ENCODE measurements at regions not wholly inside any gene's neighbourhood (a gene's known extent, or its start where the extent isn't known, plus 50 kb on each side); places are given as distances from the start of the nearest gene placed in this dataset.

DNA sequence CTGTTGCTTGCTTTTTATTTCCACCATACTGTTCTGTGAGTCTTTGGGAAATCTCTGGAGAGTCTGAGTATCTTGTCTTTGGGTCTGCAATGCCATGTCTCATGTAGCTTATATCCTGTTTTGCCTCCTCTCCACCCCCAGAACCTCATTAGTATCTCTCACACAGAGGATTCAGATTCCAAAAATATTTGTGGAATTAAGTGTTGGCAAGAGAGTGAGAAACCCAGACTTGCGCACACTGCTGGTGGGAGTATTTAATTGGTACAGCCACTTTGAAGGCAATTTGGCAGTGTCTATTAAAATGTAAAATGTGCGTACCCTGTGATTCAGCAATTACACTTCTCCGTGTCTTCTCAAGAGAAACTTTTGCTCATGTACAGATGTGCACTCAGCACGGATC, 68.6 kb downstream of the ZNF621 start:
- no peak for DNase-seq (ENCODE audit: low read depth in 2 of 2)

DNA sequence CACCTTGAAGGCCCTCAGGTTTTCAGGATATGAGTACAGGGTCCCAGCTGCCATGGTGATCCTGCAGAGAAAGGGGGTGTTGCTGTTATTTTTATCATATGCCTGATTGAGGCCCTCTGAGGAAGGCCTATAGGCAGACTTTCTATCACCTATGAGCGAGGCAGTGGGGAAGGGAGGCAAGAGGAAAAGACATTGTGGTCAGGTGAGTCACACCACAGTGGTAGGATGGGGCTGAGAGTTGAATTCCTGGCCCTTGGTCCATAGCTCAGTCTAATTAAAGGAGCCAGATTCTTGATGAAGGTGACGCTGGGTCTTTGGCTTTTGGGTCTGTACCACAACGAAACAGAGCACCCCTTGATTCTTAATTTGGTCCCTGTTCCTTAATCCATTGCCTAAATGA, 72.7 kb downstream of the ZNF621 start:
- DNase-seq (ENCODE audit: low read depth in 2 of 2): no peak

DNA sequence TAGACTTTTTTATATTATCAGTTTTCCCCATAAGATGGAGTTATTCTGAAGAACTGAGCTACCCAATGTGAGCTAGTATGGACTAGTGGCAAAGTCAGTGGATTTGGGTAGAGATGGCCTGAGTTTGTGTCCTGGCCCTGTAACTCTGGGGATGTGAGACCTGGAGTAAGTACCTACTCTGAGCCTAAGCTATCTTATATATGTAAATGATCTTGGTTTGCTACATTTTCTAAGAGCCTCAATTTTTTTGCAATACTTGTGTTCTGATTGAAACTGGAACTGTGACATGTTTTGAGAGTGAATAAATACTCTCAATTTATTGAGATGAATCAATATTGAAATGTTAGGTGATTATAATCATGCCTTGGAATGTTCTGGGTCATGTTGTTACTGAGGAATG, 73.6 kb downstream of the ZNF621 start:
- DNase-seq (ENCODE audit: low read depth in 2 of 2): no peak

DNA sequence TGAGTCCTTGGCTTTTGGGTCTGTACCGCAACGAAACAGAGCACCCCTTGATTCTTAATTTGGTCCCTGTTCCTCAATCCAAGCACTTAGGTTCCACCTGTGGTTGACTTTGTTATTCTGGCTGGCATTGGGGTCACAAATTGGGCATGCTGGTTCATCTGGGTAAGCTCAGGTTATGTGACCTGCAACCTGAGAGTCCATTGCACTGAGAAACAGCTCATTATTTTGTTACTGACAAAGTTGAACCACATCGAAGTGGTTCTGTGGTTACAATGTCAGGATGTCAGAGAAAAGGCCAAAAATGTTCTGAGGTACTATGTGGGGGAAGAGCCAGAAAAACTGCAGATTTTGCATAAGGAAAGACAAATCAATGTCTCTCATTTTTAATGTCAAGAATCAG, 74.2 kb downstream of the ZNF621 start:
- DNase-seq (ENCODE audit: low read depth in 2 of 2): no peak

DNA sequence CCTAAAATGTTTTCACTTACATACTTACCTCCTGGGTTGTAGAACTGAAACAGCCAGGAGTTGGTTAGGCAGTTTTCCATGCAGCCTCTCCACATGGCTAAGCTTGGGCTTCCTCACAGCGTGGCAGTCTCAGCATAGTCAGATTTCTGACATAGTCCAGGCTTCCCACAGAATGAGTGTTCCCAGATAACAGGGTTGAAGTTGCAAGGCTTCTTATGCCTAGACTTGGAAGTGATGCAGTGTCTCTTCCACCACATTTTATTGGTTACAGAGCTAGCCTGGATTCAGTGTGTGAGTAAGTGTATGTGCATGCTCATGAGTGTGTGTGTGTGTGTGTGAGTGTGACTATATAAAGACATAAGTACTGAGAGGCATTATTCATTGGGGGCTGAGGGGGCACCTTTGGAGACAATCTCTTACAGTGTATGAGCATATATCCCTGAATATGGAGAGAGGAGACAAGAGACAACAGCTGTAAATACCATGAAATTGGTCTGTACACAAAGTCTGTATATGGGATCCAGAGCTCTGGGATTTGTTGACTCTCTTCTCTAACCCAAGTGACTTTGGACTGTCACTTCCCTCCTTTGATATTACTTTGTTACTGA, 78.1 kb downstream of the ZNF621 start:
- DNase-seq (ENCODE audit: low read depth in 2 of 2): no peak

DNA sequence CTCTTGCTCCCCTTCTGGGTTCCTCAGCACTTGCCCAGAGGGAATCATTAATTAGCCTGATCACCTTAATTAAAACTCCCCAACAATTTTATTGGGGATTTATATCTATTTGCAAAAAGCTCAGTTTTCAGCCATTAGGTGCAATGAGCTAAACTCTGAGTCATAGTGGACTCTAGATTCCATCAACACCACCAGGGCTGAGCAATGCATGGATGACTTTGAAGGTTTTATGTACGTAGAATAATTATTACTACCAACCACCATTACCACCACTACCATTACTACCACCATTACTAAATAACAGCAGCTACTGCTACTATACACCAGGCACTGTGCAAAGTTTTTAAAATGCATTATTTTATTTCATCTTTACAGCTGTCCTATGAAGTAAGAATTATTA, 81.2 kb downstream of the ZNF621 start:
- no peak for DNase-seq (ENCODE audit: low read depth in 2 of 2)

DNA sequence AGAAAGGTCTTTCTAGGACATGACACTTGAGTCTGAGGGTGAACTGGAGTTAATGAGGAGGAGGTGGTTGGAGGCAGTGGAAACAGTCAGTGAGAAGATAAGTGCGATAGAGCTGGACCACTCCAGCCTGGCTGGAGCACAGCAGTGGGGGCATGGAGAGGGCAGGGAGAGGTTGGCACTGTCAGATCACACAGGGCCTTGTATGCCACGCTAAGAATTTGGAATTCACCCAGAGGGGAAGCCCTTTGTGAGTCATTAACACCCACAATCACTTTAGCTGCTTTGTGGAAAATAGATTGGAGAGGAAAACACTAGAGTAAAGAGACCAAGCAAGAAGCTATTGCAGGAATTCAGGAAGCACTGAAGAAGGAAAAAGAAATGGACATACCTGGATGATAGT, 83.3 kb downstream of the ZNF621 start:
- DNase-seq (ENCODE audit: low read depth in 2 of 2): no peak

DNA sequence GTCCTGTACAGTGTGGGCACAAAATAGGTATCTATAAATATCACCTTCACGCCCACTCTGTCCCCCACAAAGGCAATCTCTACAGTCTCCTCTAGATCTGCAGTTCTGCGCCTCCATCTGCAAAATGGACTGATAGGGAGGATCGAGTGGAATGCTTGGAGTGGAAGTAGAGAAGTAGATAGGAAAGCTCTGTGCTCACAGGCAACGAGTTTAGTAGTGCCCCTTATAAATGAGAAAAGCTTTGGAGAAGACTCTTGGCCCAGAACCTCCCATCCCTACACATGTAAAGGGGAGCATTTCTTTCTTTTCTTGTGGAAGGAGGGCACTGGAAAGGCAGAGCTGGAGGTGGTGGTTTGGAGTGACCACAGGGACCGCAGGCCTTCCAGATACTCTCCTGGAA, 88.5 kb downstream of the ZNF621 start:
- no peak for DNase-seq (ENCODE audit: low read depth in 2 of 2)

DNA sequence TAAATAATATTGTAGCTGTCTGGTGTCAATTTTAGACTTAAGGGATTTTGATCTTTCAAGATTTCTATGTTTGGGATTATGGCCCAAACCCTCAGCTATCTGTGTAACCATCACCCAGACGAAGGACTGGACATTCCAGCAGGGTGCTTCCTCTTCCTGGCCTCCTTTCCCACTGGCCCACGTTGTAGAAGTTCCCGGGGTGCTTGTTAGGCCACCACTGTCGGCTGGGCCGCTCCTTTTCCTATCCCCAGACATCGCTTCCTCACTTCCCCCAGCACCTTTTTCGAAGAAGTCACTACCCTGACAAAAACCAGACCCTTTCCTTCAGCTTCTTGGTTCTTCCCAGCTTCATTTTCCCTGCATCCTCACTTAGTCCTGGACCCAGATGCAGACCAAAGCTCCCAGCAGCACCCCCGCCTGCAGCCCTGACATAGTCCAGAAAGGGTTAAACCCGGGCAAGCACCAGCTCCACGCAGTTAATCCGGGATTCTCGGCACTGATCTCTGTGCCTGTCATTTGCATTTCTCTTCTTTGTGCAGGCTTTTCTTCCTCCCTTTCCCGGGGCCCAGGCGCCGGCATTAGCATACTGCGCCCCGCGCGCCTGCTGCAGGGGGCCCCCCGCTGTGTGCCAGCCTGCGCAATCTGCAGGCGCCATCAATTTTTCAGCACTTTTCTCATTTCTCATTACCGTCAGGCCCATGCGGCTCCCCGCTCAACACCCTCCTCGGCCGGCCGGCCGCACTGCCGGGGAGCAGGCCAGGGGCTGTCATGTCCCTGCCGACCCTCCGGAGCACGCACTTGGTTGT, 90.6 kb downstream of the ZNF621 start:
- no peak for DNase-seq (ENCODE audit: low read depth in 2 of 2)

DNA sequence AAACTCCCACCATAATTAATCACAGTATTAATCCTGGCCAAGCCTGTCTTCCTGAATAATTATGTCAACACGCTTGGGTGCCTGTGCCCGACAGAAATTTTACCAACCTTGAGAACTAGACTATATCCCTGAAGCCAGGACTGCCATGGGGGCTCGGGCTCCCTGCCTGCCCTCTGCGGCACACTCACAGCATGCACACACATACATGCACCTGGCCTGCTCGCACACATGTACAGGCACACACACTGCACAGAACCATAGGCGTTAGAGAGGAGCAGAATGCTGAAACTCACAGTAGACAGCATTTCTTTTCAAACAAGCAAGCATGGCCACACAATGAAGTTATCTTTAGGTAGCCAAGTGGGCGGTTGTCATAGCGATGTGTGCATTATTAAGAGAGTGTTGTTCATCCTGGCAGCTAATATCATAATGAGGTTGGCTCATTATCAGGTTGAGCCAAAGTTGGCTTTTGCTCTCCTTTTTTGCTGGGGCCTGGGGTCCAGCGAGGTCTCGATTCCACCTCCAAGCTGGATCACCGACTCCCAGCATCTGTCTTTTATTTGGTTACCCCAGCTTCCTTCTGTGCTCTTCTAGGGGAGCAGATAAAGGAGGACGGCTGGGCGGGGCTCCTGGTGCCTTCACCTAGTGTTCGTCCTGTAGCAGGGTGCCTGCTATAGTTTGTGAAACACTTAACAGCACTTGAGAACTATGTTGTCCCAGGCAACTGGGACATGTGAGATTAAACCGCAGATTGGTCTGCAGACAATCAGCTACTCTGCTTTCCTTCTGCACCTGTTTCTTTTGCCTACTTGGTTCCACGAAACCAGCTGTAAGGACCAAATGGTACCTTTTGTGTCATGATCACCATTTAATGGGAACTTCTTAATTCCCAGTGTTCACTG, 91.4 kb downstream of the ZNF621 start:
- DNase-seq (ENCODE audit: low read depth in 2 of 2): no peak

DNA sequence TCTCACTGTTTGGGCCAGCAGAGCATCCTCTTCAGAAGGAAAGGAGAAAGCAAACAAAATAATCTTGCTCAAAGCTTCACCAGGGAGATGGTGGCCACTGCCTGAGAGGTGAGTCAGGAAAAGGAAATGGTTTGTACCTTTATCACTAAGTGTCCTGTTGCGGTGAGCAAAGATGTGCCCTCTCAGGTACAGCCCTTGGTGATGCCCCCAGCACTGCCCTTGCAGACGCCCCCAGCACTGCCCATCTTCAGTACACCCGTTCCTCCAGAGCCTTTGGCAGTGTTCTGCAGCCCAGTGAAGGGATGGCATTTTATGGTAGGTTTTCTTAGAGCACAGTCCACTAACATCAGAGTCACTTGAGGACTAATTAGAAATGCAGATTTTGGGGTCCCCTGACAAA, 92.3 kb downstream of the ZNF621 start:
- no peak for DNase-seq (ENCODE audit: low read depth in 2 of 2)

DNA sequence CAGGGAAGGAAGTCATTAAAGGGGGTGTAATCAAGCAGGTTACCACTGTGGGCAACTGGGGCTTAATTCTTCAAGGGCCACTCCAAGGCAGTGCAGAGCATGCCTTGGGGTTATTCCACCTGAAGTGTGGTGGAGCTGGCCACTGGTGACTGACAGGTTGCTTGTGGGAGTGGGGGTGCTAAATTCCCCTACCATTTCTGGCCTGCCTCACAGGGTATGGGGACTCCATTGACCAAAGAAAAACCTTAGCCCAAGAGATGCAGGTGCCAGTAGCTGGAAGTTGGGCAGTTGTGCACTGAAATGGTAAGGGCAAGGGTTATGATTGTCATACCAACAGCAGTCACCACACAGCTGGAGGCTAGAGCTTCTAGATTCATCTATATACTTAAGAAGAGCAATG, 93.4 kb downstream of the ZNF621 start:
- no peak for DNase-seq (ENCODE audit: low read depth in 2 of 2)

DNA sequence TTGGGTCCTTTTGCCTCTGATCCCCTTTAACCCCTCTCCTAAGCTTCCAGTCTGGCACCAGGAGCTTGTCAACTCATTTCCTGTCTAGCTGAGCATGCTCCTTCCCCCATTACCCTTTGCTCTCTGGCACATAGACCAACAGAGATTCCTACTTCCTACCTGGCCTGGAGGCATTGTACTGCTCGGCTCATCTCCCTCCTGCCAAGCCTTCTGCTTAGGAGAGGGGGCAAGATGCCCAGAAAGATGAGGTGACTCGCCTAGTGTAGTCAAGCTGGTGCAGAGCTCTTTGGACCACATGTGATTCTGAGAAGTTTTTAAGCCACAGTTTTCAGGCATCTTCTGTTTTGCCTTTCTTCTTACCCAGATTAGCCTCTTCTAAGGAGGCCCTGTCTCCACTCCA, 95.4 kb downstream of the ZNF621 start:
- DNase-seq (ENCODE audit: low read depth in 2 of 2): no peak

DNA sequence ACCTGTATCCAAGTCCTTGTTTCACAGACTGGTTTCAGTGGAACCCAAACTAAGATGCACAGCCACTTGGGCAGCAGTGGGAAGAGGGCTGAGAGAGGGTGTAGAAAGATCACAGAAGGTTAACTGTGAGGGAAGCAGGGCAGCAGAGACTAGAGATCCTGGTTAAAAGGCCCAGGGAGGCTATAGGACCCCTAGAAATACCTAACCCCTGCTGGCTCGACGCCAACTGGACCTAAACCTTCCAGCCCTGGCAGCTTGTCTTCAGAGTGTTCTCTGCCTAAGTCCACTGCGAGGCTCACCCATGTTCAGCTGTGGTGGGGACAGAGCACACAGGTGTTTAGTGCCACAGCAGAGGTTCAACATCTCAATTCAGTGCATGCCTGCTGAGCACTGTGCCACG, 96.5 kb downstream of the ZNF621 start:
- DNase-seq (ENCODE audit: low read depth in 2 of 2): no peak

DNA sequence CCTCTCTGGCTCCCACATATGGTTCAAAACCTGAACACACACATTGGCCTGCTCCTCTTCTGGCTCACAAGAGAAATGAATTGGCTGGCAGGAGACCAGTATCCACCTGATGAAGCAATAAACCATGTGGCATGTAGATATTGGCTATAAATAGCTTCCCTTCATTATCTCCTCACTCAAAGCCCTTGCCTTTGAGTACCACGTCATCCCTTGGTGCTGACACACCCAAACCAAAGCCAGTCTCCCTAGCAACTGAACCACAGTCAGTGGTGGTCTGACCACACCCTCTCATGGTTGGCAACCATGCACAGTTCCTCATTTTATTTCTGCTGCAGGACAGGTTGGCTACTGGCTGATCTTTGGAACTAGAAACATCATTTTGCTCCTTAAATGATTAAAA, 98.8 kb downstream of the ZNF621 start:
- DNase-seq (ENCODE audit: low read depth in 2 of 2): no peak

DNA sequence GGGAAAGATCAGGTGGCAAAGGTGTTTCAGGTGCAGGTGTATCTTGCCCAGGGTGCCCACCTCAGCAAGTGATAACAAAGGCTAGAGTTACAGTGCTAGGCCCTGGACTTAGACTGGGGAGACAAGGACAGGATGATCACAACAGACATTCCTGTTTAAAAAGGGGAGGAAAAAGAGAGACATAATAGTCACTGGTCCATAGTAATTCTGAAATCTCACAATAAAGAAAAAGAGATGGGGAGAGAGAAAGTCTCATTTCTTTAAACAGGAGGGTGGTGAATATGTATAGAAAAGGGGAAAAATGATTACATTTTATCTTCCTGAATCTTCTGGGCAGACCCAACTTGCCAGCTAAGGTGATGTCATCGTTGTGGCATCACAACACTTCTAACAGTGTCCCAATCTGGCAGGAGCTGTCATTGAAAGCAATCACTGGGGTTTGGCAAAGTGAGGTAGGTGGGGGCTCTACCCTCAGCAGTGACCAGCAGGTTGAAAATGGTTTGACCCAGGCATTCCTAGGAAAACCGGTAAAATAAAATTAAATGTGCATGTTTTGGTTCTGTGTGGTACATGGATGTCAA, 99.5 kb downstream of the ZNF621 start:
- DNase-seq (ENCODE audit: low read depth in 2 of 2): no peak

DNA sequence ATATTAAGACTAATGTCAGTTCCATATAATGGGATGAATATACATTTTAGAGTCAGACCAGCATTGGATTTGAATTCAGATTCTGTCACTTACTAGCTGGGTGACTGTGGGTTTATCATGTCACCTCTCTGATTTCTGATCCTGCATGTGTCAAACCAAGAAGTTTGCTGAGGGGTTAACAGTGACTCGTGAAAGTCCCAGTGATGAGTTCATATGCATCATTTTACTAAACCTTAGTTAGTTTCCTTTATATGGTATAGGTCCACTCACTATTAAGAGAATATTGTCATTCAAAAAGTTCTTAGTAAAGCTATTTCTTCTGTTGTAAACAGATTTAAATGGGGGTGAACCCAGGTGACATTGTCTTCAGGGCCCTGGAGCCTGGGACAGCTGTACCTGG, 102.3 kb downstream of the ZNF621 start:
- DNase-seq (ENCODE audit: low read depth in 2 of 2): no peak

DNA sequence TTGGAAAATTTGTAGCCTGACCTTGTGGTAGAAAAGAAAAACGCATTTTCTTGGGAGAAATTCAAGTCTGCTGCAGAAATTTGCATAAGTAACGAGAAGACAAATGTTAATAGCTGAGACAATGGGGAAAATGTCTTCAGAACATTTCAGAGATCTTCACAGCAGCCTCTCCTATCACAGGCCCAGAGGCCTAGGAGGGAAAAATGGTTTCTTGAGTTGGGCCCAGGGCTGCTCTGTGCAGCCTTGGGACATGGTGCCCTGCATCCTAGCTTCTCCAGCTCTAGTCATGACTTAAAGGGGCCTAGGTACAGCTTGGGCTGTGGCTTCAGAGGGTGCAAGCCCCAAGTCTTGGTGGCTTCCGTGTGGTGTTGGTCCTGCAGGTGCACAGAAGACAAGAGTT, 104.2 kb downstream of the ZNF621 start:
- no peak for DNase-seq (ENCODE audit: low read depth in 2 of 2)

DNA sequence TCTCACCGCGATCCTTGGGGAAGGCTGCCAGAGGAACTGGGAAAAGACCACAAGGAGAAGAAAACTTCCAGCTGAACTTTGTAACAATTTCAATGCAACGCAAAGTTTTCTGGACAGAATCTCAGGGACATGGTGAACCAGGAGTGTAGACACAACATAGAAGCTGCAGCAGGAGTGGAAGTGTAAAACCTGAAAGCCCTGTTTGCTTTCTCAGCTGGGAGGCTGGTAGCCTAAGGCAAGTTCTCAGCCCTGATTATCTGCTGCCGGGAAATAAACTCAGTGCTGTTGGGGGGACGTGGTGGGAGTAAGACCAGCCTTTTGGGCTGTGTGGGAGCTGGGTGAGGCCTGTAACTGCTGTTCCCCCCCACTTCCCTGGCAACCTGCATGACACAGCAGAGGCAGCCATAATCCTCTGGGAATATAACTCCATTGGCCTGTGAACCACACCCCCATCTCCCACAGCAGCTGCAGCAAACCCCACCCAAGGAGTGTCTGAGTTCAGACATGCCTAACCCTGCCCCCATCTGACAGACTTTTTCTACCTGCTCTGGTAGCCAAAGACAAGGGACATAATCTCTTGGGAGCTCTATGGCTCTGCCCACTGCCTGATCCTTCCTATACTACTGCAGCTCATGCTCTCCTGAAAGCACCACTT, 106.7 kb downstream of the ZNF621 start:
- DNase-seq (ENCODE audit: low read depth in 2 of 2): no peak

DNA sequence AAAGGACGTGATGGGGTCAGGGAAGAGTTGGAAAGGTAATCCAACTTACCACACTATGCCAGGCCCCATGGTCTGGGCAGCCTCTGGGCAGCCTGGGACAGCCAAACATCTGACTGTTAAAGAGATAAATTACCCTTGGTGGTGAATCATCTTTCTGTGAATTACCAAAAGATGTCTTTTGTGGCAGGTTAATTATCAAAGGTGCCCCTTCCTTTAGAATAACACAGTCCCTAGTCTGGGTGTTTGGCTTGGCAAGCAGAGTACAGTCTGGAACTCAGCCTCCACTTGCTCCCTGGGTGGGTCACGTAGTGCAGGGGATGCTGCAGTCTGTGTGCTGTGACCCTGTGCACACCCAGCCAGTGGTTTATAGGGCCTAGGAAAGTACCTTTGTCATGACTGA, 113.1 kb downstream of the ZNF621 start:
- no peak for DNase-seq (ENCODE audit: low read depth in 2 of 2)

DNA sequence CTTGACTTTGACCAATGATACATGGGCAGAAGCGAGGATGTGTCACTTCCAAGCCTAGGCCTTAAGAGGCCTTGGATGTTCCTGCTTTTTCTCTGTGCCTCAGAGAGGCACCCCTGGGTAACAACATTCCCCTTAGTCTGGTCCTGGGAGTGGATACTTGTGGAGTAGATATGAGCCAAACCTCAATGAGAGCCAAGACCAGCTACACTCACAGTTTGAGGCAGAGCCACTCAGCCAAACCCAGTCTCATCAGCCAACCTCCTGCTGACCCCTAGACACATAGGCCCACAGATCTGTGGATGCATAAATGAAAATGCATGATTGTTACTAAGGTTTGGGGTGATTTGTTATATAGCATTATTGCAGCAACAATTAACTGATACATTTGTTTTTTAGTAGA, 114.2 kb downstream of the ZNF621 start:
- no peak for DNase-seq (ENCODE audit: low read depth in 2 of 2)

DNA sequence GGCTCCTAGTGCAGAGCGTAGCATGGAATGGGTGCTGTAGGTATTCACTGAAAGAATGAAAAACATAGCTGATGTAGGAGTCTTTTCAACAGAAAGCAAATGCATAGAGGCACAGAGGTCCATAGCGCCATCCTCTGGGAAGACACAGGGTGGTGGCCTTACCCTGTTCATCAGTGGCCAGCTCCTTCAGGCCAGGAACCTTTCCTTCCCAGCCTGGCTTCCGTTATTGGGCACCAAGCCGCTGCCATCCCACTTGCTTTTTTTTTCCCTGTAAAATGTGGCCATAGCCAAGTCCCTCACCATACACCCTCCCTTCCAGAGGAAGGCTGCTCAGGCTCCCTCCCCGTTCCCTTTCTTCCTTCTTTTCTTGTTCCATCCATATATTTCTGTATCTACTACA, 118.1 kb downstream of the ZNF621 start:
- no peak for DNase-seq (ENCODE audit: low read depth in 2 of 2)

Data from stimulated activated CD4-positive, alpha-beta T cell treated with anti-CD3 and anti-CD28 coated beads, Interleukin-1b, Interleukin-23, amount 100 ng/mL, for 4 hours (primary cell).